ENCODE measurements at regions not wholly inside any gene's neighbourhood (a gene's known extent, or its start where the extent isn't known, plus 50 kb on each side); places are given as distances from the start of the nearest gene placed in this dataset.

DNA sequence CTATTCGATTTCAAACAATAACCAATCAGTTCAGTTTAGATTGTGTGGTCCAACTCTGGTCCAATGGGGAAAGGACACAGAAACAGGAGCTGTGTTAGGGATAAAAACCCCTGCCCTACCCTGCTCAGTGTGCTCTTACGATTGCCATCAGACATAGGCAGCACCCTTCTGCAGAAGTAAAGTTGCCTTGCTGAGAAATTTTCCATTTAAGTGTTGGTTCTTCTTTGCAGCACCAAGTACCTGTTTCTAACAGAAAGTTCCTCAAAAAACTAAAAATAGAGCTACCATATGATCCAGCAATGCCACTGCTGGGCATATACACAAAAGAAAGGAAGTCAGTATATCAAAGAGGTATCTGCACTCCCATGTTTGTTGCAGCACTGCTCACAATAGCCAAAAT is 206.2 kb upstream of the CNTN4 start:
- Mint-ChIP-seq H3K4me3 (no peak overlapping the region), H3K27ac (no peak overlapping the region), H3K9me3 (peaks cover 25% of the 10 kb centered on the region), H3K4me1 (ENCODE audit: low read depth) (no peaks in the 10 kb centered on the region), H3K36me3 (ENCODE audit: low read depth) (no peaks in the 10 kb centered on the region), H3K27me3 (no peaks in the 10 kb centered on the region)
- POLR2A ChIA-PET = no interaction called here
- CTCF ChIA-PET = no interaction called here
- intact Hi-C loops (cut with micrococcal nuclease) = no loop called here
- no peak for DNase-seq
- TF ChIP-seq, protein P1, sequence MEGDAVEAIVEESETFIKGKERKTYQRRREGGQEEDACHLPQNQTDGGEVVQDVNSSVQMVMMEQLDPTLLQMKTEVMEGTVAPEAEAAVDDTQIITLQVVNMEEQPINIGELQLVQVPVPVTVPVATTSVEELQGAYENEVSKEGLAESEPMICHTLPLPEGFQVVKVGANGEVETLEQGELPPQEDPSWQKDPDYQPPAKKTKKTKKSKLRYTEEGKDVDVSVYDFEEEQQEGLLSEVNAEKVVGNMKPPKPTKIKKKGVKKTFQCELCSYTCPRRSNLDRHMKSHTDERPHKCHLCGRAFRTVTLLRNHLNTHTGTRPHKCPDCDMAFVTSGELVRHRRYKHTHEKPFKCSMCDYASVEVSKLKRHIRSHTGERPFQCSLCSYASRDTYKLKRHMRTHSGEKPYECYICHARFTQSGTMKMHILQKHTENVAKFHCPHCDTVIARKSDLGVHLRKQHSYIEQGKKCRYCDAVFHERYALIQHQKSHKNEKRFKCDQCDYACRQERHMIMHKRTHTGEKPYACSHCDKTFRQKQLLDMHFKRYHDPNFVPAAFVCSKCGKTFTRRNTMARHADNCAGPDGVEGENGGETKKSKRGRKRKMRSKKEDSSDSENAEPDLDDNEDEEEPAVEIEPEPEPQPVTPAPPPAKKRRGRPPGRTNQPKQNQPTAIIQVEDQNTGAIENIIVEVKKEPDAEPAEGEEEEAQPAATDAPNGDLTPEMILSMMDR (IDR thresholded peaks at IDR 0.05) = no peak
- no peak for ATAC-seq

DNA sequence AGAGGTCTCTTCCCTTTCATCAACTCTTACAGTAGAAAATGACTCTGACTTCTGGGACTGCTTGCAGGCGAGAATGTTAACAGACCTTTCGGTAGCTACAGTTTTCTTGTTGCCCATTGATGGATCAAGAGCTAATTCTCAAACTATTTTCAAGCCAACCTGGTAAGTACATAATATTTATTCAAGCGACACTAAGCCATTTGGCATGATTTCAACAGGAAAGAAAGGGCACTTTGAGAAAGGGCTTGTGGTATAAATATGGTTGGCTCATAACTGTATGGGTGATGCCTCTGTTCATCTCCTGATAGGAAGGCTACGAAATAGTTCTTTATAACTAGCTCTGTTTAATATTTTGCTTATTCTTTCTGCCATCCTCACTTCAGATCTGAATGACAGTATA is 196.2 kb upstream of the CNTN4 start:
- no peaks in the 10 kb centered on the region for H3K4me1 Mint-ChIP-seq (ENCODE audit: low read depth)
- H3K4me3 Mint-ChIP-seq = no peak overlapping the region
- peaks cover 7% of the 10 kb centered on the region for H3K9me3 Mint-ChIP-seq
- TF ChIP-seq, protein P1 (IDR thresholded peaks at IDR 0.05) = no peak
- H3K27me3 Mint-ChIP-seq = no peaks in the 10 kb centered on the region
- DNase-seq = no peak
- CTCF ChIA-PET = no interaction called here
- no peak overlapping the region for H3K27ac Mint-ChIP-seq
- POLR2A ChIA-PET = no interaction called here
- intact Hi-C loops (cut with micrococcal nuclease) = no loop called here
- ATAC-seq = no peak
- H3K36me3 Mint-ChIP-seq (ENCODE audit: low read depth) = no peaks in the 10 kb centered on the region

DNA sequence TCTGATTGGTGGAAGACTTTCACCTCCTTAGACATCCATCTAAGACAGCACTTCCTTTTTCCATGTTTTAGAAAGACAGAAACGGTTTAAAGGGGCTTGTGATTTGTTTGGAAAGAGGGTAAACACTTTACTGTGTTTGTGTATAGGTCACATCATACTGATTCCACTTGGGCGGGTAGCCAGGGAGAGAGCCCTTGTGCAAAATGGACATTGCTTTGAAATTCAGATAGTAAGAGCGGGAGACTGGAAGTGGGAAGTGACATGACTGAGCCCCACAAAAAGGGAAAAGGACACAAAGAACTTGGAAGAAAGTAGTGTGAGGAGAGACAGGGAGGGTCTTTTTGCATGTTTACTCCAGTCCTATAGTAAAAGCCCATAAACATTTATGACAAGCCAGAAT is 195.6 kb upstream of the CNTN4 start:
- H3K4me3 Mint-ChIP-seq = no peak overlapping the region
- intact Hi-C loops (cut with micrococcal nuclease) = no loop called here
- TF ChIP-seq, protein P1 (IDR thresholded peaks at IDR 0.05) = no peak
- H3K9me3 Mint-ChIP-seq = peaks cover 7% of the 10 kb centered on the region
- ChIA-PET CTCF (no interaction called here), POLR2A (no interaction called here)
- no peak for ATAC-seq
- H3K27me3 Mint-ChIP-seq = no peaks in the 10 kb centered on the region
- no peaks in the 10 kb centered on the region for H3K4me1 Mint-ChIP-seq (ENCODE audit: low read depth)
- no peak for DNase-seq
- no peaks in the 10 kb centered on the region for H3K36me3 Mint-ChIP-seq (ENCODE audit: low read depth)
- no peak overlapping the region for H3K27ac Mint-ChIP-seq

DNA sequence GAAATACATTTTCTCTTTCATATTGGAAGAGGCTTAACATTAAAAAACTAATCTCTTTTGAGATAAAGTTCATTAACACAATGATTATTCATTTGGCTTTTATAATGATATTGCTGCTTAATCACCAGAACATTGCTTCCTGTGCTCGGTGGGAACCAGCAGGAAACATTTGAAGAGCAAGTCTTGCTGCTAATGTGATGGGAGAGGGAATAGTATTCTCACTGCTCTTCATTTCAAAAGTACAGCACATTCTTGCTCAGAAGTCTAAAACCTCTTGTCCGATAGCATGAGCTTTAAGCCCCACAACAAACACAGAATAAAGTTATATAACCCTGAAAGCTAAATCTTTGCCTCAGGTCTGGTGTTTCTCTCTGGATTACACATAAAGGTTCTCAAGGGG is 190.8 kb upstream of the CNTN4 start:
- ChIA-PET POLR2A (no interaction called here), CTCF (no interaction called here)
- Mint-ChIP-seq H3K27me3 (no peaks in the 10 kb centered on the region), H3K4me1 (ENCODE audit: low read depth) (no peaks in the 10 kb centered on the region), H3K4me3 (no peak overlapping the region), H3K27ac (no peak overlapping the region), H3K36me3 (ENCODE audit: low read depth) (no peaks in the 10 kb centered on the region), H3K9me3 (peaks cover 7% of the 10 kb centered on the region)
- intact Hi-C loops (cut with micrococcal nuclease) = no loop called here
- ATAC-seq (no peak), DNase-seq (no peak)
- TF ChIP-seq, protein P1 (IDR thresholded peaks at IDR 0.05) = no peak

DNA sequence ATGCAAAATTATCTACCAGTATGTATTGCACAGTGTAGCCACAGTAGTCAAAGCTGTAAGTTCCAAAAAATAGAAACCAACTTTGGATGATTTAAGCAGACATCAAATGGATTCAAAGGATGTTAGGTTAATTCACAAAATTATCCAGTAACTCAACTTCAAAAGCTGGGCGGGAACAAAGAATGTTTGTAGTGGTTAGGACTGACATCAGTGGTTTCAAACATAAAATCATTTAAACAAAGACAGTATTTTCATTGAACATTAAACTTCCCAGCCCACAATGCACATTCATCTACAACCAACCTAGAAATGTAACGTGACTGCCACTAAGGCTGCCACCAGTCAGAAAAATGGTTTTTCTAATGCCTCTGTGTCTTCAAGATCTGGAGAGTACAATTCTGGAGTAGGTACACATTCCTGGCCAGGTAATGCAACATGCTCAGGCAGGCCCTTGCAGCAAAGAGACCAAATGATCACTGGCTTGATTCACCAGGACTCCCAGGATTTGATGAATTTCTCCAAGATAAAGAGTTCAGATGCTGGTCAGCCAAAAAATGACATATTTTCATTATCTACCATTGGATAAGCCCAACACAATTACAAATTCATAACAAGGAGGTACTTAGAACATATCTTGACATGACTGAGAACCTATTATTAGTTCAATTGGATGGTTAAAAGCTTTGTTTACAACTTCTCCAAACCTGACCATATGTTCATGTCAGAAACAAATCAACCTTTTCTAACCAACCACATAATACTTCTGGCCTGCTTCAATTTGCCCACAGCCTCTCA is 189.8 kb upstream of the CNTN4 start:
- H3K27ac Mint-ChIP-seq = no peak overlapping the region
- TF ChIP-seq, protein P1 (IDR thresholded peaks at IDR 0.05) = no peak
- H3K27me3 Mint-ChIP-seq = no peaks in the 10 kb centered on the region
- ChIA-PET POLR2A (no interaction called here), CTCF (no interaction called here)
- DNase-seq (no peak), ATAC-seq (no peak)
- no peaks in the 10 kb centered on the region for H3K36me3 Mint-ChIP-seq (ENCODE audit: low read depth)
- H3K9me3 Mint-ChIP-seq = peaks cover 3% of the 10 kb centered on the region
- H3K4me1 Mint-ChIP-seq (ENCODE audit: low read depth) = no peaks in the 10 kb centered on the region
- no peak overlapping the region for H3K4me3 Mint-ChIP-seq
- intact Hi-C loops (cut with micrococcal nuclease) = no loop called here

All from activated CD8-positive, alpha-beta T cell treated with anti-CD3 and anti-CD28 coated beads for 36 hours (primary cell).